ENCODE measurements at regions not wholly inside any gene's neighbourhood (a gene's known extent, or its start where the extent isn't known, plus 50 kb on each side); places are given as distances from the start of the nearest gene placed in this dataset.
"Not testable (repeated sequence)": the region's sequence is repeated elsewhere in the genome, so short reads cannot be mapped to it uniquely, and the experiment has no call there.

GRCh38 chr21:22194986-22195385 is 1196.8 kb downstream of the NCAM2 start:
- DNase-seq; H3K27me3 ChIP-seq (ENCODE audit: control insufficient read depth, insufficient read depth, low read length); H3K4me1 ChIP-seq (ENCODE audit: control insufficient read depth, insufficient read depth, low read length); H3K4me3 ChIP-seq (ENCODE audit: low read length); H3K27ac ChIP-seq (ENCODE audit: low read length); H3K36me3 ChIP-seq (ENCODE audit: control insufficient read depth, insufficient read depth, low read length); H3K9me3 ChIP-seq (replicated peaks; ENCODE audit: control insufficient read depth, low read depth, low read length): not testable (repeated sequence)
- WGBS (ENCODE audit: insufficient coverage): 88% methylated on average over 6 of the region's 6 CpGs

DNA sequence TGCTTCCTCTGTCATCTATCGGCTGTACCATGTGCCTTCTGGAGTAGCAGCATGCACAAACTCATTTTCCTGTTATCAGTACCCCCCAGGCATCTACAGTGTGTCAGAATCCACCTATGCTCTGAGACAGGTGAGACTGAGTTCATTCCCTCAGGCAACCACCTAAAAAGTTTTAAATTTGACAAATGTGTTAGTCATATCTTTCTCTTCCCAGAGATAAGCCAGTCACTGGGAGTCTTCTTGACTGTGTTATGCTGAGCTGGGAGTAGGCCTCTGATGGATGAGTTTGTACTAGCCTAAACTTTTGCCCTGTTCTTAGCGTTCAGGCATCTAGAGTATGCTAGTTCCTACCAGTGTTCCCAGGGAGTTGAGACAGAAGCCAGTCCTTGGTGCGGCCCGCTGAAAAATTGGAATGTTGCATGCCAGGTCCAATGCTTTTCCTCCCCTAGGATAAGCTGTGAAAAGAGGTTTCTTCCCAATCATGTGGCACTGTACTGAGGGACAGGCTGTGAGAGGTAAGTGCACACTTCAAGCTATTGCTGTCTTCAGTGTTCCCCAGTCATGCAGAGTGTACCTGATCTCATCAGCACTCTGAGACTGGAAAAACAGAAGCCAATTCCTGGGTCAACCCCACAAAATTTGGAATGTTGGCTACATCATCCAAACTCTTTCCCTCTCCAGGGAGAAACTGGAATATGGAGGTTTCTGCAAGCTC is 1202.3 kb downstream of the NCAM2 start:
- no peak overlapping the region for H3K4me3 ChIP-seq (ENCODE audit: low read length)
- 71% methylated on average over 4 of the region's 4 CpGs for WGBS (ENCODE audit: insufficient coverage)
- H3K27me3 ChIP-seq (ENCODE audit: control insufficient read depth, insufficient read depth, low read length): no peaks in the 10 kb centered on the region
- no peaks in the 10 kb centered on the region for H3K9me3 ChIP-seq (replicated peaks; ENCODE audit: control insufficient read depth, low read depth, low read length)
- H3K4me1 ChIP-seq (ENCODE audit: control insufficient read depth, insufficient read depth, low read length): no peaks in the 10 kb centered on the region
- H3K36me3 ChIP-seq (ENCODE audit: control insufficient read depth, insufficient read depth, low read length): no peaks in the 10 kb centered on the region
- DNase-seq: no peak
- peak overlapping the region; percentile 29 for H3K27ac ChIP-seq (ENCODE audit: low read length)

- DNase-seq: peak; percentile 90
- no CpG with 5 or more reads among the region's 4 CpGs for WGBS (ENCODE audit: insufficient coverage)
- no peak overlapping the region for H3K4me3 ChIP-seq (ENCODE audit: low read length)
- no peaks in the 10 kb centered on the region for H3K36me3 ChIP-seq (ENCODE audit: control insufficient read depth, insufficient read depth, low read length)
- peak overlapping the region; percentile 29 for H3K27ac ChIP-seq (ENCODE audit: low read length)
- H3K27me3 ChIP-seq (ENCODE audit: control insufficient read depth, insufficient read depth, low read length): no peaks in the 10 kb centered on the region
- H3K9me3 ChIP-seq (replicated peaks; ENCODE audit: control insufficient read depth, low read depth, low read length): no peaks in the 10 kb centered on the region
- H3K4me1 ChIP-seq (ENCODE audit: control insufficient read depth, insufficient read depth, low read length): no peaks in the 10 kb centered on the region
These were observed 1202.9 kb downstream of the NCAM2 start for GRCh38 chr21:22201126-22201525.

DNA sequence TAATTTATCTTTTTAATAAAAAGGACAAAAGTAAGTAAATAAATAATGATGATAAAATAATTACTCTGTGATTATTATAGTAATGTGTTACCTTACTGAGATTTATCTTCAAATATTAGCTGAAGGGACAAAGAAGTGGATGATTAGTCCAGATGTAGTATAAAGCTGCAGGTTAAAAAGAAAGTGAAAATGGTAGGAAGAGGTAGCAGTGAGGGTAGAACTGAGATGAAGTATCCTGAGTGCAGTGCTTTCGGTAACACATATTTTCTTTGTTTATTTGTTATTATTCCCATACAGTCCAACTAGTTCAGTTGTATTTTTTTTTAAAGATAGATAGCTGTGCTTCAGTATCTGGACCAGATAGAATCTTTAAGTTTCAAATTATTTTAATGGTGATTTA is 1203.5 kb downstream of the NCAM2 start:
- DNase-seq: peak; percentile 29
- Histone ChIP-seq H3K27ac (ENCODE audit: low read length) (no peak overlapping the region), H3K9me3 (replicated peaks; ENCODE audit: control insufficient read depth, low read depth, low read length) (no peaks in the 10 kb centered on the region), H3K36me3 (ENCODE audit: control insufficient read depth, insufficient read depth, low read length) (no peaks in the 10 kb centered on the region), H3K4me1 (ENCODE audit: control insufficient read depth, insufficient read depth, low read length) (no peaks in the 10 kb centered on the region), H3K27me3 (ENCODE audit: control insufficient read depth, insufficient read depth, low read length) (no peaks in the 10 kb centered on the region), H3K4me3 (ENCODE audit: low read length) (no peak overlapping the region)
- WGBS (ENCODE audit: insufficient coverage): no CpG with 5 or more reads among the region's 1 CpG

DNA sequence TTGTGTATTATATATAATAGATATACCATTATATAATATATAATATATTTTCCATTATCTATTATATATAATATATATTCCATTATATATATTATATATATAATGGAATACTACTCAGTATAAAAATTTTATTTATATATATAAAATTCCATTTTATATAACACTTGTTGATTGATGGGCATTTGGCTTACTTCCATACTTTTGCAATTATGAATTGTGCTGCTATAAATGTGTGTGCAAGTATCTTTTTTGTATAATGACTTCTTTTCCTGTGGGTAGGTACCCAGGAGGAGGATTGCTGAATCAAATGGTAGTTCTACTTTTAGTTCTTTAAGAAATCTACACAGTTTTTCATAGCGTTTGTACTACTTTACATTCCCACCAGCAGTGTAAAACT is 1211.1 kb downstream of the NCAM2 start:
- no CpG with 5 or more reads among the region's 1 CpG for WGBS (ENCODE audit: insufficient coverage)
- Histone ChIP-seq H3K27ac (ENCODE audit: low read length) (no peak overlapping the region), H3K27me3 (ENCODE audit: control insufficient read depth, insufficient read depth, low read length) (no peaks in the 10 kb centered on the region), H3K9me3 (replicated peaks; ENCODE audit: control insufficient read depth, low read depth, low read length) (no peaks in the 10 kb centered on the region), H3K4me3 (ENCODE audit: low read length) (no peak overlapping the region), H3K4me1 (ENCODE audit: control insufficient read depth, insufficient read depth, low read length) (no peaks in the 10 kb centered on the region), H3K36me3 (ENCODE audit: control insufficient read depth, insufficient read depth, low read length) (no peaks in the 10 kb centered on the region)
- DNase-seq: no peak

GRCh38 chr21:22211943-22212342 is 1213.7 kb downstream of the NCAM2 start:
- H3K36me3 ChIP-seq (ENCODE audit: control insufficient read depth, insufficient read depth, low read length): no peaks in the 10 kb centered on the region
- DNase-seq: no peak
- no CpG with 5 or more reads among the region's 2 CpGs for WGBS (ENCODE audit: insufficient coverage)
- no peaks in the 10 kb centered on the region for H3K27me3 ChIP-seq (ENCODE audit: control insufficient read depth, insufficient read depth, low read length)
- no peaks in the 10 kb centered on the region for H3K4me1 ChIP-seq (ENCODE audit: control insufficient read depth, insufficient read depth, low read length)
- H3K4me3 ChIP-seq (ENCODE audit: low read length): no peak overlapping the region
- no peak overlapping the region for H3K27ac ChIP-seq (ENCODE audit: low read length)
- H3K9me3 ChIP-seq (replicated peaks; ENCODE audit: control insufficient read depth, low read depth, low read length): no peaks in the 10 kb centered on the region

DNA sequence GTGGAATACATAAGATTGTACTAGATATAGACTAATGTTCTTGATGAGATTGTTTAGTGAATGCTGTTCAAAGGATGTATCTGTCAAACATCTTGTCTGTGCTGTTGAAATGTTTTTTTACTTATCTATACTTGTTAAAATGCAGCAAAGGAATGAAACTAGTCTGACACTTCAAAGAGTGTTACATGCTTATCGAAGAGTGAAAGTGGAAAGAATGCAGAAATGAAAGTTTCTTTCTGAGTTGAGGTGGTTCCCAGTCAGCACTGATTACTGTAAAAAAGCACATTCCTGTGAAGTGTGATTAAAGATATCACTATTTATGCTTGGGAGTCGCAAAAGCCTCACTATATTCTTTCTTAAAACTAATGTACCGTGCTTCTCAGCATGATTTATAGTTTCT is 1225.2 kb downstream of the NCAM2 start:
- Histone ChIP-seq H3K4me3 (ENCODE audit: low read length) (no peak overlapping the region), H3K36me3 (ENCODE audit: control insufficient read depth, insufficient read depth, low read length) (no peaks in the 10 kb centered on the region), H3K27ac (ENCODE audit: low read length) (no peak overlapping the region), H3K27me3 (ENCODE audit: control insufficient read depth, insufficient read depth, low read length) (no peaks in the 10 kb centered on the region), H3K4me1 (ENCODE audit: control insufficient read depth, insufficient read depth, low read length) (no peaks in the 10 kb centered on the region), H3K9me3 (replicated peaks; ENCODE audit: control insufficient read depth, low read depth, low read length) (no peaks in the 10 kb centered on the region)
- no peak for DNase-seq
- no CpG with 5 or more reads among the region's 3 CpGs for WGBS (ENCODE audit: insufficient coverage)

DNA sequence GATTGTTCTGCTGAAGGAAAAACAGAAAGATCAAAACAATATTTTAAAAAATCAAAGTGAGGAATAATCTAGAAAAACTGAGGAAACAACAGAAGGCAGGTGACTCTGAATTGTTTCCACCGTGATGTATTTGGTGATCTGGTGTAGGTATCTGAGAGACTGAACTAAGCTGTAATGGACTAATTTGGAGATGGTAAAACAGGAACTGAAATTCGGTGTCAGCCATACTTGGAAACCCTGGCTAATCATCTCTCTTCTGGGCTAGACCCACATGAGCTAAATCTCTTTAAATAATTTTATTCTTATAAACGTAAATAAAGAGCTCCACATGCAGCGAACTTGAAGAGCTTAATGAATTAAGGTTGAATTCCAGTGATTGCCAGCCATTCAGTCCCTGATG is 1226.1 kb downstream of the NCAM2 start:
- H3K4me3 ChIP-seq (ENCODE audit: low read length): no peak overlapping the region
- H3K36me3 ChIP-seq (ENCODE audit: control insufficient read depth, insufficient read depth, low read length): no peaks in the 10 kb centered on the region
- H3K9me3 ChIP-seq (replicated peaks; ENCODE audit: control insufficient read depth, low read depth, low read length): no peaks in the 10 kb centered on the region
- no peaks in the 10 kb centered on the region for H3K27me3 ChIP-seq (ENCODE audit: control insufficient read depth, insufficient read depth, low read length)
- no peak for DNase-seq
- WGBS (ENCODE audit: insufficient coverage): no CpG with 5 or more reads among the region's 4 CpGs
- no peak overlapping the region for H3K27ac ChIP-seq (ENCODE audit: low read length)
- H3K4me1 ChIP-seq (ENCODE audit: control insufficient read depth, insufficient read depth, low read length): no peaks in the 10 kb centered on the region

- H3K36me3 ChIP-seq (ENCODE audit: control insufficient read depth, insufficient read depth, low read length): no peaks in the 10 kb centered on the region
- H3K27ac ChIP-seq (ENCODE audit: low read length): no peak overlapping the region
- H3K9me3 ChIP-seq (replicated peaks; ENCODE audit: control insufficient read depth, low read depth, low read length): no peaks in the 10 kb centered on the region
- no CpG with 5 or more reads among the region's 1 CpG for WGBS (ENCODE audit: insufficient coverage)
- H3K4me1 ChIP-seq (ENCODE audit: control insufficient read depth, insufficient read depth, low read length): no peaks in the 10 kb centered on the region
- H3K4me3 ChIP-seq (ENCODE audit: low read length): no peak overlapping the region
- no peak for DNase-seq
- H3K27me3 ChIP-seq (ENCODE audit: control insufficient read depth, insufficient read depth, low read length): no peaks in the 10 kb centered on the region
These were observed 1227.1 kb downstream of the NCAM2 start for GRCh38 chr21:22225299-22225698.

- H3K4me1 ChIP-seq (ENCODE audit: control insufficient read depth, insufficient read depth, low read length): no peaks in the 10 kb centered on the region
- DNase-seq: no peak
- WGBS (ENCODE audit: insufficient coverage): no CpG with 5 or more reads among the region's 2 CpGs
- no peaks in the 10 kb centered on the region for H3K9me3 ChIP-seq (replicated peaks; ENCODE audit: control insufficient read depth, low read depth, low read length)
- no peaks in the 10 kb centered on the region for H3K36me3 ChIP-seq (ENCODE audit: control insufficient read depth, insufficient read depth, low read length)
- no peaks in the 10 kb centered on the region for H3K27me3 ChIP-seq (ENCODE audit: control insufficient read depth, insufficient read depth, low read length)
- no peak overlapping the region for H3K27ac ChIP-seq (ENCODE audit: low read length)
- H3K4me3 ChIP-seq (ENCODE audit: low read length): no peak overlapping the region
These were observed 1232.8 kb downstream of the NCAM2 start for GRCh38 chr21:22231013-22231412.

Data from muscle of leg (tissue), 3 donors.